Activated effector memory CD4-positive, alpha-beta T cell treated with Interleukin-2 at 50 U/mL for 16 hours (primary cell): ENCODE measurements at regions not wholly inside any gene's neighbourhood (a gene's known extent, or its start where the extent isn't known, plus 50 kb on each side); places are given as distances from the start of the nearest gene placed in this dataset.

ENCODE experiments used
- DNase-seq: peaks from one replicate; pipeline ENCODE4 v3.0.0-alpha.2; 2020

GRCh38 chr5:2015124-2015848 lies 132.6 kb upstream of the IRX4 start:
- no peak for DNase-seq

GRCh38 chr5:2014058-2014610 lies 131.4 kb upstream of the IRX4 start:
- DNase-seq = no peak

- DNase-seq = no peak
These were observed 130.8 kb upstream of the IRX4 start for GRCh38 chr5:2013301-2014057.

GRCh38 chr5:2012885-2013284 lies 130.2 kb upstream of the IRX4 start:
- no peak for DNase-seq

- DNase-seq = no peak
These were observed 129.0 kb upstream of the IRX4 start for GRCh38 chr5:2011481-2012411.

- DNase-seq = no peak
These were observed 128.2 kb upstream of the IRX4 start for GRCh38 chr5:2010940-2011339.

GRCh38 chr5:2009986-2010914 lies 127.5 kb upstream of the IRX4 start:
- no peak for DNase-seq

- DNase-seq = no peak
These were observed 126.3 kb upstream of the IRX4 start for GRCh38 chr5:2008851-2009629.

- DNase-seq = no peak
These were observed 125.3 kb upstream of the IRX4 start for GRCh38 chr5:2007878-2008501.

- no peak for DNase-seq
These were observed 124.8 kb upstream of the IRX4 start for GRCh38 chr5:2007496-2007877.

- DNase-seq = no peak
These were observed 124.2 kb upstream of the IRX4 start for GRCh38 chr5:2006971-2007291.

GRCh38 chr5:2006193-2006970 lies 123.7 kb upstream of the IRX4 start:
- DNase-seq = no peak

GRCh38 chr5:2005101-2006041 lies 122.6 kb upstream of the IRX4 start:
- no peak for DNase-seq

GRCh38 chr5:2003690-2004365 lies 121.1 kb upstream of the IRX4 start:
- DNase-seq = no peak

- no peak for DNase-seq
These were observed 120.5 kb upstream of the IRX4 start for GRCh38 chr5:2003206-2003605.

- no peak for DNase-seq
These were observed 118.6 kb upstream of the IRX4 start for GRCh38 chr5:2001300-2001699.

- no peak for DNase-seq
These were observed 117.9 kb upstream of the IRX4 start for GRCh38 chr5:2000591-2000990.

GRCh38 chr5:1999794-2000193 lies 117.1 kb upstream of the IRX4 start:
- no peak for DNase-seq
